IMR-90 (cell line): ENCODE measurements at regions not wholly inside any gene's neighbourhood (a gene's known extent, or its start where the extent isn't known, plus 50 kb on each side); places are given as distances from the start of the nearest gene placed in this dataset.

Experiments
- ATAC-seq: fragments of 200-7000 bp; cut with Tn5 transposase; 2 replicates; pipeline ENCODE4 v1.9.1; 2020; ENCODE audit warnings: low read depth, mild to moderate bottlenecking, moderate library complexity
- BruUV-seq: library from RNA; stranded (reverse); fragments of 400-500 nt; replicated peaks from 2 replicates; lab custom pipeline; 2021; lab: Mats Ljungman, UMichigan
- CTCF ChIA-PET: fragments of 300-600 bp; formaldehyde crosslinking; extraction: SDS; loops from one replicate; lab custom pipeline; 2021; ENCODE audit warnings: antibody characterized with exemption; lab: Yijun Ruan, JAX
- POLR2A ChIA-PET: fragments of 300-600 bp; sonication (Branson Sonifier 250); formaldehyde crosslinking; loops from one replicate; lab custom pipeline; 2022; ENCODE audit warnings: antibody characterized with exemption; ENCODE audit not compliant: unreplicated experiment; lab: Charles Lee
- DNase-seq: peaks from one replicate; pipeline ENCODE4 v3.0.0; 2013
- H2AFZ ChIP-seq: replicated peaks from 2 replicates; pipeline ENCODE3; 2013; ENCODE audit warnings: low read length, mild to moderate bottlenecking; ENCODE audit not compliant: poor library complexity
- H2AK5ac ChIP-seq: 2 replicates; pipeline ENCODE4 v1.6.1; 2013; ENCODE audit warnings: low read depth, low read length, inconsistent platforms
- H2AK9ac ChIP-seq: replicated peaks from 2 replicates; pipeline ENCODE3; 2013; ENCODE audit warnings: mild to moderate bottlenecking, low read depth, low read length, moderate library complexity; ENCODE audit not compliant: poor library complexity
- H2BK120ac ChIP-seq: 2 replicates; pipeline ENCODE4 v1.6.1; 2013; ENCODE audit warnings: low read depth, low read length, inconsistent platforms
- H2BK15ac ChIP-seq: 3 replicates; pipeline ENCODE4 v1.6.1; 2013; ENCODE audit warnings: low read depth, low read length, inconsistent platforms
- H2BK20ac ChIP-seq: 2 replicates; pipeline ENCODE4 v1.6.1; 2013; ENCODE audit warnings: low read depth, mild to moderate bottlenecking, inconsistent platforms, low read length, moderate library complexity
- H2BK5ac ChIP-seq: 2 replicates; pipeline ENCODE4 v1.6.1; 2013; ENCODE audit warnings: mild to moderate bottlenecking, low read depth, low read length, inconsistent platforms; ENCODE audit not compliant: poor library complexity, severe bottlenecking
- H3K14ac ChIP-seq: replicated peaks from 2 replicates; pipeline ENCODE4 v1.6.1; 2013; ENCODE audit warnings: low read depth, low read length, inconsistent platforms
- H3K18ac ChIP-seq: 2 replicates; pipeline ENCODE4 v1.6.1; 2013; ENCODE audit warnings: low read depth, low read length, control low read depth
- H3K23ac ChIP-seq: 2 replicates; pipeline ENCODE4 v1.6.1; 2013; ENCODE audit warnings: low read depth, low read length, inconsistent platforms
- H3K27ac ChIP-seq: 2 replicates; pipeline ENCODE4 v1.5.1; 2013; ENCODE audit warnings: mild to moderate bottlenecking, control low read depth, low read length; ENCODE audit not compliant: insufficient read depth
- H3K27me3 ChIP-seq: 2 replicates; pipeline ENCODE4 v1.6.1; 2013; ENCODE audit warnings: low read length; ENCODE audit not compliant: control insufficient read depth, insufficient read depth
- H3K36me3 ChIP-seq: 2 replicates; pipeline ENCODE4 v1.6.1; 2013; ENCODE audit warnings: low read length, mixed read lengths; ENCODE audit not compliant: control insufficient read depth, insufficient read depth
- H3K4ac ChIP-seq: 2 replicates; pipeline ENCODE4 v1.6.1; 2013; ENCODE audit warnings: low read depth, low read length, inconsistent platforms
- H3K4me1 ChIP-seq: 2 replicates; pipeline ENCODE4 v1.6.1; 2013; ENCODE audit warnings: low read length, mixed read lengths; ENCODE audit not compliant: control insufficient read depth, insufficient read depth
- H3K4me2 ChIP-seq: 2 replicates; pipeline ENCODE4 v1.6.1; 2013; ENCODE audit warnings: low read depth, mild to moderate bottlenecking, control low read depth, low read length, moderate library complexity
- H3K4me3 ChIP-seq: 2 replicates; pipeline ENCODE4 v1.5.1; 2013; ENCODE audit warnings: low read depth, mild to moderate bottlenecking, control low read depth, low read length, moderate library complexity; ENCODE audit not compliant: insufficient read depth
- H3K56ac ChIP-seq: 2 replicates; pipeline ENCODE4 v1.6.1; 2013; ENCODE audit warnings: low read length, inconsistent platforms; ENCODE audit not compliant: insufficient read depth; ENCODE audit errors: extremely low read depth
- H3K79me1 ChIP-seq, 2 experiments: 2 replicates each; pipeline ENCODE4 v1.6.1; 2013; ENCODE audit warnings: low read length in 2 of 2, inconsistent platforms in 1 of 2, low read depth in 1 of 2
- H3K9ac ChIP-seq: 2 replicates; pipeline ENCODE4 v1.6.1; 2013; ENCODE audit warnings: low read depth, low read length, control low read depth
- H3K9me1 ChIP-seq: 2 replicates; pipeline ENCODE4 v1.6.1; 2013; ENCODE audit warnings: low read length, inconsistent platforms; ENCODE audit not compliant: insufficient read depth
- H3K9me3 ChIP-seq: 2 replicates; pipeline ENCODE4 v1.6.1; 2013; ENCODE audit warnings: low read length; ENCODE audit not compliant: control insufficient read depth, insufficient read depth
- H4K20me1 ChIP-seq: 2 replicates; pipeline ENCODE4 v1.6.1; 2013; ENCODE audit warnings: low read length, inconsistent platforms; ENCODE audit not compliant: insufficient read depth
- H4K5ac ChIP-seq: 2 replicates; pipeline ENCODE4 v1.6.1; 2013; ENCODE audit warnings: mild to moderate bottlenecking, low read depth, low read length, control low read depth
- H4K8ac ChIP-seq, 2 experiments: 2 replicates each; pipeline ENCODE4 v1.6.1; 2013; ENCODE audit warnings: low read depth in 2 of 2, low read length in 2 of 2, control low read depth in 1 of 2, inconsistent platforms in 1 of 2
- H4K91ac ChIP-seq: 2 replicates; pipeline ENCODE4 v1.6.1; 2013; ENCODE audit warnings: low read depth, low read length, inconsistent platforms; ENCODE audit not compliant: insufficient read depth
- CEBPB ChIP-seq: IDR thresholded peaks from 2 replicates; pipeline ENCODE4 v1.6.1; 2012; ENCODE audit warnings: low read depth, low read length, improper control_type of control experiment
- SMC3 ChIP-seq: fragments of 150-350 bp; IDR thresholded peaks from 2 replicates; pipeline ENCODE4 v1.6.1; 2016; ENCODE audit warnings: low read depth, mild to moderate bottlenecking, antibody characterized with exemption, low read length, moderate library complexity
- WGBS, 2 experiments: methylation state at CpG; one replicate each; pipeline versions ENCODE4 v1.1.5 to v1.1.7; 2013; ENCODE audit warnings: missing lambda C conversion rate in 2 of 2; ENCODE audit not compliant: insufficient read length in 1 of 2; ENCODE audit errors: extremely low coverage in 2 of 2; 5-methylcytosine and 5-hydroxymethylcytosine counted together
- dilution Hi-C: fragments of 300-500 bp; cut with HindIII; formaldehyde crosslinking; loops from one replicate; pipeline ENCODE4 v1.14.3; 2018; ENCODE audit warnings: low sequenced_read_pairs; ENCODE audit not compliant: unreplicated experiment
- in situ Hi-C: fragments of 300-500 bp; cut with MboI; formaldehyde crosslinking; loops from 3 replicates; pipeline ENCODE4 v1.14.3; 2019; ENCODE audit warnings: low sequenced_read_pairs, inconsistent platforms, mixed read lengths
- intact Hi-C: fragments of 100-400 bp; cut with micrococcal nuclease; formaldehyde crosslinking; loops from 2 replicates; pipeline ENCODE4 v1.10.0; 2022

GRCh38 chr7:76126632-76127031, 75.1 kb upstream of the SRRM3 start:
- Histone ChIP-seq H4K8ac (no peak overlapping the region), H3K27ac (no peak overlapping the region), H2AFZ (no peak overlapping the region), H3K4me3 (no peak overlapping the region), H3K18ac (no peak overlapping the region), H2BK5ac (no peak overlapping the region), H4K5ac (no peak overlapping the region), H3K9me1 (no peaks in the 10 kb centered on the region), H3K36me3 (no peaks in the 10 kb centered on the region), H3K23ac (no peak overlapping the region), H3K4ac (no peak overlapping the region), H3K4me2 (no peak overlapping the region), H3K27me3 (no peaks in the 10 kb centered on the region), H3K9me3 (no peaks in the 10 kb centered on the region), H2BK15ac (no peak overlapping the region), H3K79me1 (no peaks in the 10 kb centered on the region), H2BK120ac (no peak overlapping the region), H3K56ac (no peak overlapping the region), H3K4me1 (no peaks in the 10 kb centered on the region), H3K9ac (no peak overlapping the region), H3K14ac (no peak overlapping the region), H2BK20ac (no peak overlapping the region), H4K20me1 (no peaks in the 10 kb centered on the region), H4K91ac (no peak overlapping the region), H2AK5ac (no peak overlapping the region), H2AK9ac (no peak overlapping the region)
- CTCF ChIA-PET = interaction anchor here (1.1 kb wide), 1 partner anchor 45 kb away, joined by 8 read pairs; no protein-coding TSS in a partner anchor
- no CpG with 5 or more reads among the region's 4 CpGs for WGBS, 2 experiments
- BruUV-seq = no TSS peak
- TF ChIP-seq CEBPB (no peak), SMC3 (no peak)
- dilution Hi-C loops = no loop called here
- DNase-seq (no peak), ATAC-seq (no peak)
- POLR2A ChIA-PET = no interaction called here
- in situ Hi-C loops = loop anchor here (25.0 kb wide), 1 partner anchor 264 kb away; no protein-coding TSS in a partner anchor
- intact Hi-C loops = no loop called here
